HEK293T (cell line): ENCODE measurements at regions not wholly inside any gene's neighbourhood (a gene's known extent, or its start where the extent isn't known, plus 50 kb on each side); places are given as distances from the start of the nearest gene placed in this dataset.
"Not testable (repeated sequence)": the region's sequence is repeated elsewhere in the genome, so short reads cannot be mapped to it uniquely, and the experiment has no call there.

Source experiments
- CTCF ChIA-PET: fragments of 350-600 bp; formaldehyde crosslinking; extraction: SDS; loops from one replicate; lab custom pipeline; 2021; ENCODE audit warnings: antibody characterized with exemption, inconsistent platforms; lab: Yijun Ruan, JAX
- POLR2A ChIA-PET: fragments of 350-600 bp; formaldehyde crosslinking; extraction: SDS; loops from one replicate; lab custom pipeline; 2020; ENCODE audit warnings: antibody characterized with exemption, inconsistent platforms; lab: Yijun Ruan, JAX
- DNase-seq: peaks from one replicate; pipeline ENCODE4 v3.0.0; 2012; ENCODE audit warnings: mixed read lengths; ENCODE audit errors: extremely low spot score
- ARNT ChIP-seq: fragments of 450-650 bp; IDR thresholded peaks from 2 replicates; pipeline ENCODE4 v1.6.1; 2017; ENCODE audit warnings: mild to moderate bottlenecking
- BHLHE40 ChIP-seq: fragments of 450-650 bp; IDR thresholded peaks from 2 replicates; pipeline ENCODE4 v1.6.1; 2016; ENCODE audit warnings: mild to moderate bottlenecking, moderate library complexity, borderline replicate concordance
- CTBP1 ChIP-seq: fragments of 450-650 bp; IDR thresholded peaks from 2 replicates; pipeline ENCODE4 v1.6.1; 2016; ENCODE audit warnings: borderline replicate concordance
- ELF4 ChIP-seq: fragments of 450-650 bp; IDR thresholded peaks from 2 replicates; pipeline ENCODE4 v1.6.1; 2017; ENCODE audit warnings: antibody characterized with exemption
- FOXA1 ChIP-seq: fragments of 450-650 bp; IDR thresholded peaks from 2 replicates; pipeline ENCODE4 v1.6.1; 2016; ENCODE audit warnings: mild to moderate bottlenecking
- FOXK2 ChIP-seq: fragments of 450-650 bp; IDR thresholded peaks from 2 replicates; pipeline ENCODE4 v1.6.1; 2016; ENCODE audit warnings: mild to moderate bottlenecking
- FOXM1 ChIP-seq: fragments of 450-650 bp; IDR thresholded peaks from 2 replicates; pipeline ENCODE4 v1.6.1; 2017; ENCODE audit warnings: mild to moderate bottlenecking, borderline replicate concordance
- HDGF ChIP-seq: fragments of 450-650 bp; IDR thresholded peaks from 2 replicates; pipeline ENCODE4 v1.6.1; 2017; ENCODE audit warnings: antibody characterized with exemption, borderline replicate concordance
- L3MBTL2 ChIP-seq: fragments of 450-650 bp; conservative IDR thresholded peaks from 2 replicates; pipeline ENCODE4 v1.6.1; 2016; ENCODE audit warnings: mild to moderate bottlenecking
- LEF1 ChIP-seq: fragments of 450-650 bp; IDR thresholded peaks from 2 replicates; pipeline ENCODE4 v1.6.1; 2017; ENCODE audit warnings: mild to moderate bottlenecking, borderline replicate concordance
- NFRKB ChIP-seq: fragments of 450-650 bp; IDR thresholded peaks from 2 replicates; pipeline ENCODE4 v1.6.1; 2016; ENCODE audit warnings: mild to moderate bottlenecking, moderate library complexity
- PKNOX1 ChIP-seq: fragments of 450-650 bp; IDR thresholded peaks from 2 replicates; pipeline ENCODE4 v1.6.1; 2016
- SP1 ChIP-seq: fragments of 450-650 bp; IDR thresholded peaks from 2 replicates; pipeline ENCODE4 v1.6.1; 2017
- SUZ12 ChIP-seq: fragments of 450-650 bp; IDR thresholded peaks from 2 replicates; pipeline ENCODE4 v1.6.1; 2016; ENCODE audit warnings: mild to moderate bottlenecking
- TARDBP ChIP-seq: fragments of 450-650 bp; IDR thresholded peaks from 2 replicates; pipeline ENCODE4 v1.6.1; 2016
- ZNF384 ChIP-seq: fragments of 450-650 bp; IDR thresholded peaks from 2 replicates; pipeline ENCODE4 v1.6.1; 2016

- DNase-seq = no peak
- ChIA-PET POLR2A (no interaction called here), CTCF (no interaction called here)
- no peak for TF ChIP-seq ZNF384
- TF ChIP-seq BHLHE40 = no peak
- TF ChIP-seq L3MBTL2 = no peak
- no peak for TF ChIP-seq FOXK2
- TF ChIP-seq FOXA1 = no peak
- no peak for TF ChIP-seq LEF1
- no peak for TF ChIP-seq CTBP1
- TF ChIP-seq ARNT = no peak
- no peak for TF ChIP-seq PKNOX1
- no peak for TF ChIP-seq ELF4
- TF ChIP-seq NFRKB = no peak
Measured at GRCh38 chr13:78499802-78500201, 103.5 kb downstream of the POU4F1 start.

- POLR2A ChIA-PET = interaction anchor here (0.6 kb wide), 1 partner anchor 26 kb away, joined by 3 read pairs; no protein-coding TSS in a partner anchor
- TF ChIP-seq LEF1 (no peak), TARDBP (no peak), ELF4 (no peak), ARNT (no peak), HDGF (no peak), CTBP1 (no peak), FOXA1 (no peak), NFRKB (no peak), BHLHE40 (no peak), SP1 (no peak), FOXM1 (no peak), ZNF384 (no peak), FOXK2 (no peak), PKNOX1 (no peak), SUZ12 (no peak), L3MBTL2 (no peak)
Measured at GRCh38 chr13:78497702-78498355, 105.5 kb downstream of the POU4F1 start.

GRCh38 chr13:78491978-78492377 is 111.4 kb downstream of the POU4F1 start:
- no peak for DNase-seq
- TF ChIP-seq ZNF384 = no peak
- no peak for TF ChIP-seq FOXK2
- TF ChIP-seq ELF4 = no peak
- no peak for TF ChIP-seq FOXM1
- TF ChIP-seq NFRKB = no peak
- CTCF ChIA-PET = no interaction called here
- POLR2A ChIA-PET = no interaction called here

More at GRCh38 chr13:78497702-78498355, 105.5 kb downstream of the POU4F1 start:
- DNase-seq = no peak
- CTCF ChIA-PET = interaction anchor here (0.6 to 1.3 kb wide), 4 partner anchors 8 to 129 kb away, joined by 4 to 5 read pairs (median 4); no protein-coding TSS in a partner anchor

- POLR2A ChIA-PET, DNase-seq, CTCF ChIA-PET: not testable (repeated sequence)
Measured at GRCh38 chr13:78490225-78490624, 113.1 kb downstream of the POU4F1 start.

GRCh38 chr13:78487707-78488106 is 115.6 kb downstream of the POU4F1 start:
- TF ChIP-seq FOXK2 (no peak), ELF4 (no peak), FOXM1 (no peak), HDGF (no peak), SUZ12 (no peak), SP1 (no peak), BHLHE40 (no peak), TARDBP (no peak), L3MBTL2 (no peak)
- DNase-seq = no peak
- POLR2A ChIA-PET = no interaction called here
- CTCF ChIA-PET = no interaction called here

GRCh38 chr13:78485803-78486202 is 117.5 kb downstream of the POU4F1 start:
- POLR2A ChIA-PET = no interaction called here
- CTCF ChIA-PET = no interaction called here
- no peak for TF ChIP-seq CTBP1
- no peak for TF ChIP-seq FOXA1
- no peak for TF ChIP-seq BHLHE40
- no peak for TF ChIP-seq NFRKB
- no peak for TF ChIP-seq FOXK2
- TF ChIP-seq ARNT = no peak
- TF ChIP-seq FOXM1 = no peak
- no peak for TF ChIP-seq ZNF384
- no peak for TF ChIP-seq LEF1
- no peak for TF ChIP-seq SUZ12
- TF ChIP-seq SP1 = no peak
- TF ChIP-seq L3MBTL2 = no peak
- TF ChIP-seq TARDBP = no peak
- TF ChIP-seq PKNOX1 = no peak
- TF ChIP-seq ELF4 = no peak
- TF ChIP-seq HDGF = no peak
- DNase-seq = no peak
